ENCODE measurements at regions not wholly inside any gene's neighbourhood (a gene's known extent, or its start where the extent isn't known, plus 50 kb on each side); places are given as distances from the start of the nearest gene placed in this dataset.

DNA sequence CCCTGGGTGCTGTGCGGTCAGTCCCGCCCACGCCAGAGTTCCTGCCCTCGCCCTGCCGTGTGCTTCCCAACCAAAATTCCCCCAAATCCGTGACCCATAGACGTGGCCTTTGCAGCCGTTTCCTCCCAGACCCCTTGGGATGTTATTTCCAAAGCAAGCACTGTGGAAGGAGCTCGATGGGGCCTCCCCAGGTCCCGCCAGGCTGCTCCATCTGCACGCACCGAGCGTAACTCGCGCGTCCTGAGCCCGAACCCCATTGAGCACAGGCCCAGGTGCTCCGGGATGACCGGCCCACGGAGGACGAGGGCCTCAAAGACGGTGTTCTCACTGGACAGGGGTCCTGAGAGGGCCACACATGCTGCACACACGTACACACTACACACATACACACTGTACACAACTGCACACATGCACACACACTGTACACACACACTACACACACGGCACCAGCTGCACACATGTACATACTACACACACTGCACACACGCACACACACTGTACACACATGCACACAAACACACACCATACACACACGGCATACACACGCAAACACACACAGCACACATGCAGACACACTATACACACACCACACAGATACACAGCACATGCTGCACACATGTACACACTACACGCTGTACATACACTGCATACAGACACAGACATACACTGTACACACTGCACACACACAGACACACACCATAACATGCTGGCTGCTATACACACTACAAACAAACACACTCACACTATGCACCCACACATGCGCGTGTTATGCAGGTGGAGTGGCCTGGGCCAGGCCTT is 431.2 kb upstream of the SALL3 start:
- intact Hi-C loops (cut with DNase I), result no loop called here
- DNase-seq, result no peak

DNA sequence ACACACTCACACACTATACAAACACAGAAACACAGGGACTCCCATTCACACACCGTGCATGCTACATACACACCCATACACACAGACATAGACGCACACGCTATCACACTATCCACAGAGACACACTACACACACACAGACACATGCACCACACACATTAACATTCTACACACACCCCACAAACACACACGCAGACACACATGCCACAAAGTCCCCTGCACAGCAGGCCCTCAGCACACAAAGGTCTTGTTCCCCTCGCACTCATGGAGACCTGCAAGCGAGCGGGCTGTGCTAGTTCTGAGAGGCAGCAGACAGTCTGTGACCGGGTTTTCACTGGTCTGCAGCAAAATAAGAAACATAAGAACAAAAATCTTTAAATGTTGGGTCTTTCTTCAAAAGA is 429.6 kb upstream of the SALL3 start:
- intact Hi-C loops (cut with DNase I), result no loop called here
- no peak for DNase-seq

DNA sequence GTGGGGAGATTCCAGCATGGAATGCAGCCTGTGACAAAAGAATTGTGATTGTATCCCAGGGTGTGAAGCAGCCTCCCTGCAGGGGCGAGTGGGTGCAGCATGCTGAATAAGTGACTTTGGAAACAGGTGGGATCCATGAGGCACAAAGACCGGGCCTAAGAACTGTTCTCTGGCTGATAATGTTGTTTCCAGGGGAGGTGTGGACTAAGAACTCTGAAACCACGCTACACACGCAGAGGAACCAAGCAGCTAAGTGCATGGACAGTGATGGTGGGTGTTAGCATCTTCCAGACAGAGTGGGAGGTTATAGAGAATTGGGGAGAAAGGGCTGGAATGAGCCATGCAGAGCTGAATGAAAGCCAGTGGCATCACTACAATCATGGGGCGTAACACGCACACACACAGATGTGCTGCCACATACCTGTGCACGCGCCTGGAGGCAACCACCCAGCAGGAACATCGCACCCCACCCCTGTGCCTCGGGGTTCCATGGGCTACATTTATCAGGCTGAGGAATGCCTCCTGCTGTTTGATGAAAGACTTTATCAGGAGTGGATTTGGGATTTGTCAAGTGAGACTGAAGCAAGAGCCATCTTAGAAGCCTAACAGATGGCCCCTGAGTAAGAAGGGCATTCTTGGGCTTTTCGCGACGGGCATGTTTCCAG is 424.5 kb upstream of the SALL3 start:
- DNase-seq, result no peak
- intact Hi-C loops (cut with DNase I), result no loop called here

- DNase-seq, result peak in 1 of 42 donors; percentile 35
- intact Hi-C loops (cut with DNase I), result no loop called here
These were observed 422.2 kb upstream of the SALL3 start for GRCh38 chr18:78557371-78557770.

DNA sequence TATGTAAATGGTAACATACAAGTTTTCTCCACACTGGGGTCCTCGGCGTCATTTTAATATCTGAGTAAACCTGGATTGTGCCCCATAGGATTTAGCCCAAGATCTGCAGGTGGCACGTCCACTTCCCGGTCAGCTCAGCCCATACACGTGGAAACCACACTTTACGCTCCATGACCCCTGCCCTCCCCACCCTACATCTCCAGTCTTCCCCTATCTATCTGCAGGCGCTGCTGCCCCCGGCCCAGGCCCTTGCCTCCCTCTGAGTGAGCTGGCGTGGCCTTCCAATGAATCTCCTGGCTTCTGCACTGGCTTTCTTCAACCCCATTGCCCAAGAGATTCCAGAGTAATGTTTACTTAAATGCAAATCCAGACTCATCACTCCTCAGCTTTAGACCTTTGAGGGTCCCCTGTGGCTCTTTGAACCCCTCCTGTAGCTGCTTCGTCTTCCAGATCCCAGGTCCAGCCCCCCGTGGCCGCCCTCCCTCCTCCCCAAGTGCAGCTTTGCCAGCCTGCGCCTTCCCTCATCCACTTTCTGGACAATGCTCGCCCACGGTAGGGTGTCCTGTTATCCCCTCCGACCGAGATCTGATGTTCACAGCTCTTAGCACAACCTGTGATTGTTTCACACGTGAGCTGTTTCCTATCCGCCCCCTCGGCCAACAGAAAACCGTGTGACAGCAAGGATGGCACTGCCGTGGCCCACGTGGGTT is 421.4 kb upstream of the SALL3 start:
- intact Hi-C loops (cut with DNase I), result no loop called here
- DNase-seq, result peak in 1 of 42 donors; percentile 18

GRCh38 chr18:78558948-78559347 is 420.7 kb upstream of the SALL3 start:
- intact Hi-C loops (cut with DNase I), result no loop called here
- DNase-seq, result peak in 1 of 42 donors; percentile 25

DNA sequence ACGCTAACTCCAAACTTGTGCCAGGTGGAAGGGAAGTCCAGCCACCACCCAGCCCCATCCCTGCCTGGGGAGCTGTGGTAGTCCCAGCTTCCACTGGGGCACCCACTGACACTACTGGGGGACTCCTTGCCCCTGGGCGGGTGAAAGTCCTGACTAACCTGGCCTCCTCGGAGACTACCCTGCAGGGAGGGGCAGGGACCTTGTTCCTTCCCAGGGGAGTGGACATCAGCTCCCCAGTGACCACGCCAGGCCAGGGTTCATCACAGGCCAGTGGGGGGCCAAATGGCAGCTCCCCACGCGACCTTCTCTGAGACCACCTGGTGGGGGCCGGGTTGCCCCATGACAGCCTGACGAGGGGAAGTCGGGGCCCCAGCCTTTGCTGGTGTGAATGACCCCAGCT is 420.0 kb upstream of the SALL3 start:
- peak in 1 of 42 donors; percentile 36 for DNase-seq
- intact Hi-C loops (cut with DNase I), result no loop called here

GRCh38 chr18:78561757-78562510 is 417.7 kb upstream of the SALL3 start:
- intact Hi-C loops (cut with DNase I), result no loop called here
- DNase-seq, result peak in 38 of 42 donors; percentile 23 to 73 (median 44)

DNA sequence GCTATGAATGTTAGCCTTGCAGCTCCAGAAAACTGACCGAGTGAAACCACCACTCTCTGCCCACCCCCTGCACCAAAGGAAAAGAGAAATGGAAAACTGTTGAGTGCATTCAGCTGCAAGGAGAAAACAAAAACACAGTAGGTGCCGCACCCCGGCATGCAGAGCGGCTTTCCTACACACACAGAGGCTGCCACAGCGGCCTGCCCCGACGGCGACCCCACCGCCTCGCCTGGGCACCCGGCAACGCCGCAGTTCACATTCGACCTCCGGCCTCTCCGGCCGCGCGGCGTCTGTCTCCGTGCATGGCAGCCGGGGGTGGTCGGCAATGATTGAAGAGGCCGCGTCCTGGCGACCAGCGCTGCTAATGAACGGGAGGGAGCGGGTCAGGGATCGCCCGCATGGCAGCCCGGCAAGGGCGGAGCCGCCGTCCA is 417.1 kb upstream of the SALL3 start:
- intact Hi-C loops (cut with DNase I), result no loop called here
- DNase-seq, result peak in 1 of 42 donors; percentile 38

- intact Hi-C loops (cut with DNase I), result no loop called here
- peak in 1 of 42 donors; percentile 28 for DNase-seq
These were observed 416.5 kb upstream of the SALL3 start for GRCh38 chr18:78563110-78563509.

GRCh38 chr18:78564030-78564429 is 415.6 kb upstream of the SALL3 start:
- intact Hi-C loops (cut with DNase I), result no loop called here
- DNase-seq, result peak in 1 of 42 donors; percentile 29

DNA sequence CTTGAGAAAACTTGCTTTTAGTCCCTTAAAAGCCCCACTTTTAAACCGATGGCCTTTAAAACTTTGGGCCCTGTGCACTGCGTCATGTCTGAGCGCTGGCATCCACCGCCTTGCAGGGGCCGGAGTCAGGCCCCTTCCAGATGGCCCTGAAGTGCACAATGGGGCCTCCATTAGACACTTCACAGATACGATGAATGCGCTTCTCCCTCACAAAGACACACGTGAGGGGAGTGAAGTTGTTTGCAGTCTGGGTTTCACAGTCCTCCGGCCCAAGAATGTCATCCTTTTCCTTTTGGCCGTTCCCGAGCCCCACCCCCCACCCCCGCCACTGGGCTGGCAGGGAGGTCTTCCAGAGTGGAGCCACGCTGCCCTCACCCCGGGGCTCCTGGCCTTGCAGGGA is 415.1 kb upstream of the SALL3 start:
- no peak for DNase-seq
- intact Hi-C loops (cut with DNase I), result no loop called here

GRCh38 chr18:78565240-78565639 is 414.4 kb upstream of the SALL3 start:
- no peak for DNase-seq
- intact Hi-C loops (cut with DNase I), result no loop called here

GRCh38 chr18:78566065-78566464 is 413.6 kb upstream of the SALL3 start:
- intact Hi-C loops (cut with DNase I), result no loop called here
- no peak for DNase-seq

- no peak for DNase-seq
- intact Hi-C loops (cut with DNase I), result no loop called here
These were observed 412.9 kb upstream of the SALL3 start for GRCh38 chr18:78566720-78567119.

GRCh38 chr18:78571063-78571785 is 408.4 kb upstream of the SALL3 start:
- no peak for DNase-seq
- intact Hi-C loops (cut with DNase I), result no loop called here

DNA sequence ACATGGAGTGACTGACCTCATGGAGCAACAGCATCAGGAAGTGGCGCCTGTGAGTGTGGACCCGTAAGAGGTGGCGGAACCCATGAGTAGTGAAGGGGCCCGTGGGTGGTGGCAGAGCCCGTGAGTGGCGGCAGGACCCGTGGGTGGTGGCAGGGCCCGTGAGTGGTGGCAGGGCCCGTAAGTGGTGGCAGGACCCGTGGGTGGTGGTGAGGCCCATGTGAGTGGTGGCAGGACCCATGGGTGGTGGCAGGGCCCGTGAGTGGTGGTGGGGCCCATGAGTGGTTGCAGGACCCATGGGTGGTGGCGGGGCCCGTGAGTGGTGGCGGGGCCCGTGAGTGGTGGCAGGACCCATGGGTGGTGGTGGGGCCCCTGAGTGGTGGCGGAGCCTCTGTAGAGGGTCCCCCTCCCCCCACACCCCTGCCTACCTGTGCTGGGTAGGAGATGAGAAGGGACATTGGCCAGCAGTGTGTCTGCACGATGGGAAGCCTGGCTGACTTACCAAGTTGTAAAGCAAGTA is 407.7 kb upstream of the SALL3 start:
- intact Hi-C loops (cut with DNase I), result no loop called here
- no peak for DNase-seq

DNA sequence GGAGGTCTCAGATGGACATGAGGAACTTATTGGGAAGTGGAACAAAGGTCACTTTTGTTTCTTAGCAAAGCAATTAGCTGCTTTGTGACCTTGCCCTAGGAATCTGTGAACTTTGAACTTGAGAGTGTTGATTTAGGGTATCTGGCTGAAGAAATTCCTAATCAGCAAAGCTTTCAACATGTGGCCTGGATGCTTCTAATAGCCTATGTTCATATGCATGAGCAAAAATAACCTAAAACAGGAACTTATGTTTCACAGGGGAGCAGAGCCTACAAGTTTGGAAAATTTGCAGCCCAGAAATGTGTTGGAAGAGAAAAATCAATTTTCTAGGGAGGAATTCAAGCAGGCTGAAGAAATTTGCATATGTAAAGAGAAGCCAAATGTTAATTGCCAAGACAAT is 405.8 kb upstream of the SALL3 start:
- intact Hi-C loops (cut with DNase I), result no loop called here
- no peak for DNase-seq

DNA sequence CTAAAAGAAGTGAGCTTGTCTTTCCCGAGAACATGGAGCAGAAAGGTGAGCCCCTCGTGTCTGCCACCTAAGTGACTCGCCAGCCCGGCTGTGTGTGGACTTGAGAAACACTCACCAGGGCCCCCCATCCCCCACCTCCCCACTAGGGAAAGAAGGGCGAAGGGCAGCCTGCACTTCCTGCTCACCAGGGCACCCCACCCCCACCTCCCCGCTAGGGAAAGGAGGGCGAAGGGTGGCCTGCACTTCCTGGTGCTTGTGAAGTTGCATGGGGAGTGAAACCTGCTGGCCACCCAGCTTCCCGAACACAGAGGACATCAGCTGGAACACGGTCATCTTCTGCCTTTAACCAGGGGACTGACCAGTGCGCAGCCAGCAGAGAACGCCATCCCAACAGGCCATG is 402.7 kb upstream of the SALL3 start:
- intact Hi-C loops (cut with DNase I), result no loop called here
- DNase-seq, result peak in 1 of 42 donors; percentile 35

Data from head of caudate nucleus (tissue), 42 donors.